Esophagus squamous epithelium (tissue), 5 donors: ENCODE measurements at regions not wholly inside any gene's neighbourhood (a gene's known extent, or its start where the extent isn't known, plus 50 kb on each side); places are given as distances from the start of the nearest gene placed in this dataset.
A peak's percentile ranks its signal among the peaks of the same experiment; 100 is the strongest.
"Not testable (repeated sequence)": the region's sequence is repeated elsewhere in the genome, so short reads cannot be mapped to it uniquely, and the experiment has no call there.

Source experiments
- DNase-seq: peaks from one replicate; lab custom pipeline; 2025; lab: John Stamatoyannopoulos, UW
- H3K27ac ChIP-seq, 4 donors: fragments of 200-600 bp; sonication (generic); one replicate each; pipeline ENCODE4 v1.5.1; 2016 to 2019; ENCODE audit warnings: mild to moderate bottlenecking in 1 of 4
- H3K27me3 ChIP-seq, 4 donors: fragments of 200-600 bp; sonication (generic); 1 replicate in 3 of 4; 2 replicates in 1 of 4; pipeline versions ENCODE4 v1.5.1 to v1.6.0; 2017 to 2021; ENCODE audit warnings: antibody characterized with exemption in 1 of 4
- H3K36me3 ChIP-seq, 3 donors: fragments of 200-600 bp; sonication (generic); one replicate each; pipeline ENCODE4 v1.5.1; 2016 to 2019
- H3K4me1 ChIP-seq, 3 donors: fragments of 200-600 bp; sonication (generic); one replicate each; pipeline ENCODE4 v1.5.1; 2017 to 2019
- H3K4me3 ChIP-seq, 4 donors: fragments of 200-600 bp; sonication (generic); 1 replicate in 3 of 4; 2 replicates in 1 of 4; pipeline ENCODE4 v1.5.1; 2016 to 2019; ENCODE audit warnings: mild to moderate bottlenecking in 2 of 4, moderate library complexity in 1 of 4
- H3K9me3 ChIP-seq, 3 donors: fragments of 200-600 bp; sonication (generic); one replicate each; pipeline ENCODE4 v1.5.1; 2016 to 2019
- CTCF ChIP-seq, 6 experiments: fragments of 450-650 bp in 4 of 6; fragments of 200-600 bp in 2 of 6; sonication (generic) in 2 of 6; IDR thresholded peaks; one replicate each; pipeline ENCODE4 v1.5.1; 2016 to 2019; ENCODE audit warnings: antibody characterized with exemption in 6 of 6, mild to moderate bottlenecking in 4 of 6, moderate library complexity in 4 of 6
- POLR2A ChIP-seq, 4 donors: fragments of 450-650 bp; IDR thresholded peaks; one replicate each; pipeline ENCODE4 v1.6.1; 2017; ENCODE audit warnings: antibody characterized with exemption in 4 of 4, mild to moderate bottlenecking in 4 of 4, moderate library complexity in 3 of 4
- WGBS, 2 donors: methylation state at CpG; one replicate each; pipeline ENCODE4 v1.1.5; 2018; 5-methylcytosine and 5-hydroxymethylcytosine counted together
- intact Hi-C: fragments of 100-400 bp; cut with DNase I; formaldehyde crosslinking; loops from one replicate; pipeline ENCODE4 v1.15.0; 2022
- donor health status: DM: yes; HTN: yes; CAD: no.

GRCh38 chr12:46516238-46516932 is 143.8 kb upstream of the SLC38A2 start:
- Histone ChIP-seq H3K9me3 (peaks cover 0 to 2% (median 0%) of the 10 kb centered on the region in 3 donors), H3K36me3 (no peaks in the 10 kb centered on the region), H3K27ac (peak overlapping the region; percentile 11 to 60 (median 30)), H3K4me3 (no peak overlapping the region), H3K4me1 (peaks cover 0 to 50% (median 18%) of the 10 kb centered on the region in 3 donors), H3K27me3 (no peaks in the 10 kb centered on the region)
- no peak for TF ChIP-seq CTCF (IDR thresholded peaks at IDR 0.05)
- TF ChIP-seq POLR2A (IDR thresholded peaks at IDR 0.05): no peak
- 89% methylated on average over 4 of the region's 5 CpGs; no CpG with 5 or more reads in 1 of the 2 donors for WGBS, 2 donors
- no peak for DNase-seq
- intact Hi-C loops: no loop called here

GRCh38 chr12:46515829-46516228 is 143.3 kb upstream of the SLC38A2 start:
- intact Hi-C loops: no loop called here
- H3K4me3 ChIP-seq: no peak overlapping the region
- no peak for DNase-seq
- H3K27me3 ChIP-seq: no peaks in the 10 kb centered on the region
- 83 to 89% methylated on average over 1 of the region's 1 CpG for WGBS, 2 donors
- TF ChIP-seq POLR2A (IDR thresholded peaks at IDR 0.05) (no peak), CTCF (IDR thresholded peaks at IDR 0.05) (no peak)
- peaks cover 0 to 7% (median 0%) of the 10 kb centered on the region in 3 donors for H3K9me3 ChIP-seq
- H3K36me3 ChIP-seq: no peaks in the 10 kb centered on the region
- peaks cover 0 to 46% (median 18%) of the 10 kb centered on the region in 3 donors for H3K4me1 ChIP-seq
- H3K27ac ChIP-seq: no peak overlapping the region

GRCh38 chr12:46514886-46515285 is 142.3 kb upstream of the SLC38A2 start:
- no peak overlapping the region for H3K4me3 ChIP-seq
- H3K4me1 ChIP-seq: peaks cover 0 to 46% (median 18%) of the 10 kb centered on the region in 3 donors
- TF ChIP-seq CTCF (IDR thresholded peaks at IDR 0.05): no peak
- no peak for TF ChIP-seq POLR2A (IDR thresholded peaks at IDR 0.05)
- H3K27me3 ChIP-seq: no peaks in the 10 kb centered on the region
- no peak overlapping the region for H3K27ac ChIP-seq
- no peak for DNase-seq
- intact Hi-C loops: no loop called here
- no peaks in the 10 kb centered on the region for H3K36me3 ChIP-seq
- 26 to 49% methylated on average over 2 of the region's 2 CpGs for WGBS, 2 donors
- peaks cover 0 to 11% (median 0%) of the 10 kb centered on the region in 3 donors for H3K9me3 ChIP-seq

- H3K4me3 ChIP-seq, H3K27me3 ChIP-seq, intact Hi-C loops, H3K4me1 ChIP-seq, H3K36me3 ChIP-seq, H3K27ac ChIP-seq, DNase-seq: not testable (repeated sequence)
- H3K9me3 ChIP-seq: peaks cover 0 to 25% (median 4%) of the 10 kb centered on the region in 3 donors
These were observed 137.7 kb upstream of the SLC38A2 start for GRCh38 chr12:46510257-46510656.

GRCh38 chr12:46509135-46509534 is 136.6 kb upstream of the SLC38A2 start:
- Histone ChIP-seq H3K4me1 (no peaks in the 10 kb centered on the region), H3K4me3 (no peak overlapping the region), H3K9me3 (peaks cover 0 to 25% (median 4%) of the 10 kb centered on the region in 3 donors), H3K27me3 (no peaks in the 10 kb centered on the region), H3K27ac (no peak overlapping the region), H3K36me3 (no peaks in the 10 kb centered on the region)
- TF ChIP-seq CTCF (IDR thresholded peaks at IDR 0.05): no peak
- no peak for TF ChIP-seq POLR2A (IDR thresholded peaks at IDR 0.05)
- WGBS, 2 donors: 50% methylated on average over 1 of the region's 1 CpG
- no peak for DNase-seq
- intact Hi-C loops: no loop called here
